H1 (cell line): ENCODE measurements at regions not wholly inside any gene's neighbourhood (a gene's known extent, or its start where the extent isn't known, plus 50 kb on each side); places are given as distances from the start of the nearest gene placed in this dataset.

Source experiments
- CTCF ChIA-PET: fragments of 300-600 bp; sonication (Branson Sonifier 250); formaldehyde crosslinking; loops from one replicate; lab custom pipeline; 2021; ENCODE audit not compliant: partially characterized antibody; lab: Charles Lee
- POLR2A ChIA-PET: fragments of 300-600 bp; sonication (Branson Sonifier 250); formaldehyde crosslinking; loops from one replicate; lab custom pipeline; 2021; ENCODE audit warnings: inconsistent platforms; ENCODE audit not compliant: partially characterized antibody; lab: Charles Lee
- DNase-seq, 2 experiments: peaks; one replicate each; pipeline versions ENCODE4 v3.0.0 to v3.0.0-alpha.2; 2010 to 2022; ENCODE audit warnings: low spot score in 2 of 2, low read depth in 1 of 2, mixed read lengths in 1 of 2
- FAIRE-seq: peaks from 2 replicates; lab custom pipeline; 2011; peaks lifted over from hg19 to GRCh38; lab: Jason Lieb, UNC
- H2AFZ ChIP-seq: 2 replicates; pipeline ENCODE4 v1.8.1; 2012; ENCODE audit warnings: low read length, inconsistent platforms
- H2AK5ac ChIP-seq: 2 replicates; pipeline ENCODE4 v1.6.1; 2013; ENCODE audit warnings: low read depth, low read length
- H2BK120ac ChIP-seq: replicated peaks from 2 replicates; pipeline ENCODE3; 2013; ENCODE audit warnings: low read depth, low read length, inconsistent platforms
- H2BK12ac ChIP-seq: 2 replicates; pipeline ENCODE4 v1.6.1; 2013; ENCODE audit warnings: low read depth, low read length
- H2BK15ac ChIP-seq: 2 replicates; pipeline ENCODE4 v1.6.1; 2013; ENCODE audit warnings: low read length
- H2BK20ac ChIP-seq: 2 replicates; pipeline ENCODE4 v1.6.1; 2013; ENCODE audit warnings: low read length
- H2BK5ac ChIP-seq: 2 replicates; pipeline ENCODE4 v1.6.1; 2013; ENCODE audit warnings: low read depth, low read length
- H3K14ac ChIP-seq: 2 replicates; pipeline ENCODE4 v1.6.1; 2013; ENCODE audit warnings: inconsistent platforms; ENCODE audit not compliant: insufficient read length
- H3K18ac ChIP-seq: 2 replicates; pipeline ENCODE4 v1.6.1; 2013; ENCODE audit warnings: low read length; ENCODE audit errors: extremely low read depth
- H3K23ac ChIP-seq: 2 replicates; pipeline ENCODE4 v1.6.1; 2013; ENCODE audit warnings: inconsistent platforms; ENCODE audit not compliant: insufficient read length
- H3K23me2 ChIP-seq: 2 replicates; pipeline ENCODE4 v1.6.1; 2013; ENCODE audit warnings: low read depth, low read length
- H3K27ac ChIP-seq: 2 replicates; pipeline ENCODE4 v1.6.1; 2011; ENCODE audit warnings: low read depth, low read length, inconsistent platforms
- H3K27me3 ChIP-seq, 4 experiments: replicated peaks in 1 of 4; 1 replicate in 1 of 4; 2 replicates in 3 of 4; pipeline versions ENCODE4 v1.6.1 to v1.8.1; 2011 to 2013; ENCODE audit warnings: low read length in 3 of 4, mild to moderate bottlenecking in 3 of 4, inconsistent platforms in 2 of 4, mixed read lengths in 2 of 4, moderate library complexity in 1 of 4; ENCODE audit not compliant: control insufficient read depth in 3 of 4, insufficient read depth in 3 of 4; ENCODE audit errors: extremely low read depth in 1 of 4
- H3K36me3 ChIP-seq, 4 experiments: 2 replicates each; pipeline versions ENCODE4 v1.6.1 to v1.8.1; 2011 to 2013; ENCODE audit warnings: mild to moderate bottlenecking in 4 of 4, low read length in 3 of 4, moderate library complexity in 2 of 4, control low read depth in 1 of 4, inconsistent platforms in 1 of 4; ENCODE audit not compliant: insufficient read depth in 4 of 4, control insufficient read depth in 2 of 4
- H3K4ac ChIP-seq: replicated peaks from 2 replicates; pipeline ENCODE3; 2013; ENCODE audit warnings: low read length, low read depth, mixed read lengths, inconsistent platforms; ENCODE audit not compliant: insufficient read length
- H3K4me1 ChIP-seq, 4 experiments: replicated peaks in 1 of 4; 1 replicate in 1 of 4; 2 replicates in 3 of 4; pipeline versions ENCODE4 v1.6.1 to v1.8.1; 2011 to 2013; ENCODE audit warnings: low read length in 3 of 4, inconsistent platforms in 2 of 4, mixed read lengths in 1 of 4; ENCODE audit not compliant: insufficient read depth in 4 of 4, control insufficient read depth in 3 of 4
- H3K4me2 ChIP-seq, 2 experiments: 2 replicates each; pipeline versions ENCODE4 v1.6.1 to v1.8.1; 2011 to 2013; ENCODE audit warnings: low read depth in 2 of 2, low read length in 2 of 2, control low read depth in 1 of 2, inconsistent platforms in 1 of 2, mild to moderate bottlenecking in 1 of 2; ENCODE audit not compliant: insufficient read depth in 1 of 2
- H3K4me3 ChIP-seq, 4 experiments: fragments of 200-600, 300-600 bp in 1 of 4; sonication (generic), shearing (Covaris generic), sonication (Bioruptor Twin) in 1 of 4; 2 replicates each; pipeline versions ENCODE4 v1.5.1 to v1.8.1; 2011 to 2016; ENCODE audit warnings: low read length in 4 of 4, low read depth in 3 of 4, control low read depth in 2 of 4, inconsistent platforms in 2 of 4, mild to moderate bottlenecking in 2 of 4, mixed read lengths in 1 of 4, moderate library complexity in 1 of 4; ENCODE audit not compliant: insufficient read depth in 2 of 4; ENCODE audit errors: extremely low read depth in 1 of 4
- H3K56ac ChIP-seq: replicated peaks from 2 replicates; pipeline ENCODE3; 2013; ENCODE audit warnings: low read depth, mild to moderate bottlenecking, mixed read lengths, low read length, inconsistent platforms; ENCODE audit not compliant: insufficient read length
- H3K79me1 ChIP-seq: 2 replicates; pipeline ENCODE4 v1.6.1; 2013; ENCODE audit warnings: low read depth, low read length, control low read depth
- H3K79me2 ChIP-seq, 2 experiments: 2 replicates each; pipeline versions ENCODE4 v1.6.1 to v1.8.1; 2012 to 2013; ENCODE audit warnings: low read length in 2 of 2, mild to moderate bottlenecking in 2 of 2, inconsistent platforms in 1 of 2; ENCODE audit not compliant: insufficient read depth in 2 of 2, control insufficient read depth in 1 of 2
- H3K9ac ChIP-seq, 4 experiments: replicated peaks in 1 of 4; 1 replicate in 1 of 4; 2 replicates in 3 of 4; pipeline versions ENCODE4 v1.6.1 to v1.8.1; 2011 to 2013; ENCODE audit warnings: low read depth in 3 of 4, low read length in 3 of 4, control low read depth in 2 of 4, mild to moderate bottlenecking in 2 of 4, moderate library complexity in 2 of 4, inconsistent platforms in 1 of 4; ENCODE audit errors: extremely low read depth in 1 of 4
- H3K9me3 ChIP-seq, 2 experiments: 2 replicates each; pipeline versions ENCODE4 v1.6.1 to v1.8.1; 2012 to 2013; ENCODE audit warnings: mild to moderate bottlenecking in 2 of 2, moderate library complexity in 2 of 2, control low read depth in 1 of 2, inconsistent platforms in 1 of 2, low read depth in 1 of 2, low read length in 1 of 2, mixed read lengths in 1 of 2; ENCODE audit not compliant: insufficient read depth in 2 of 2
- H4K20me1 ChIP-seq, 2 experiments: replicated peaks in 1 of 2; 2 replicates each; pipeline versions ENCODE3 to v1.8.1; 2011 to 2013; ENCODE audit warnings: inconsistent platforms in 2 of 2, low read length in 2 of 2, mild to moderate bottlenecking in 1 of 2; ENCODE audit not compliant: insufficient read depth in 2 of 2, control insufficient read depth in 1 of 2
- H4K5ac ChIP-seq: 2 replicates; pipeline ENCODE4 v1.6.1; 2013; ENCODE audit warnings: low read length, low read depth, mixed read lengths, inconsistent platforms; ENCODE audit not compliant: insufficient read length
- H4K8ac ChIP-seq: 2 replicates; pipeline ENCODE4 v1.8.0; 2013; ENCODE audit warnings: mild to moderate bottlenecking, moderate library complexity, low read length, inconsistent platforms; ENCODE audit not compliant: insufficient read depth; ENCODE audit errors: extremely low read depth
- H4K91ac ChIP-seq: replicated peaks from 2 replicates; pipeline ENCODE3; 2013; ENCODE audit warnings: low read length, mixed read lengths, inconsistent platforms; ENCODE audit not compliant: insufficient read length
- BCL11A ChIP-seq, 2 experiments: IDR thresholded peaks; one replicate each; pipeline ENCODE4 v1.6.1; 2011; ENCODE audit warnings: low read depth in 2 of 2, low read length in 2 of 2, mild to moderate bottlenecking in 2 of 2
- BRCA1 ChIP-seq: IDR thresholded peaks from 2 replicates; pipeline ENCODE4 v1.6.1; 2012; ENCODE audit warnings: low read depth, low read length, improper control_type of control experiment
- CHD1 ChIP-seq: IDR thresholded peaks from 2 replicates; pipeline ENCODE4 v1.6.1; 2012; ENCODE audit warnings: low read depth, low read length, improper control_type of control experiment
- CHD2 ChIP-seq: IDR thresholded peaks from 2 replicates; pipeline ENCODE4 v1.6.1; 2012; ENCODE audit warnings: low read length, improper control_type of control experiment
- FOSL1 ChIP-seq: IDR thresholded peaks from 2 replicates; pipeline ENCODE4 v1.6.1; 2011; ENCODE audit warnings: mild to moderate bottlenecking, low read depth, low read length, moderate library complexity; ENCODE audit not compliant: insufficient read depth
- GTF2F1 ChIP-seq: IDR thresholded peaks from 2 replicates; pipeline ENCODE4 v1.6.1; 2012; ENCODE audit warnings: low read depth, low read length, improper control_type of control experiment, borderline replicate concordance
- HDAC2 ChIP-seq, 2 experiments: fragments of 300-600 bp in 1 of 2; sonication (generic) in 1 of 2; IDR thresholded peaks; 2 replicates each; pipeline ENCODE4 v1.6.1; 2011 to 2012; ENCODE audit warnings: low read depth in 2 of 2, low read length in 2 of 2, mild to moderate bottlenecking in 2 of 2, moderate library complexity in 2 of 2, borderline replicate concordance in 1 of 2, inconsistent platforms in 1 of 2
- HDAC6 ChIP-seq: IDR thresholded peaks from one replicate; pipeline ENCODE4 v1.7.1; 2012; ENCODE audit warnings: low read depth, mild to moderate bottlenecking, inconsistent platforms, low read length, moderate library complexity
- NANOG ChIP-seq: IDR thresholded peaks from 2 replicates; pipeline ENCODE4 v1.6.1; 2011; ENCODE audit warnings: low read length, low read depth, mild to moderate bottlenecking, inconsistent platforms; ENCODE audit not compliant: insufficient read depth, poor library complexity, severe bottlenecking
- RAD21 ChIP-seq, 2 experiments: IDR thresholded peaks in 1 of 2; conservative IDR thresholded peaks in 1 of 2; 2 replicates each; pipeline ENCODE4 v1.6.1; 2011; ENCODE audit warnings: low read depth in 2 of 2, low read length in 2 of 2, improper control_type of control experiment in 1 of 2, inconsistent platforms in 1 of 2, mild to moderate bottlenecking in 1 of 2, moderate library complexity in 1 of 2
- SRF ChIP-seq: IDR thresholded peaks from 2 replicates; pipeline ENCODE4 v1.6.1; 2011; ENCODE audit warnings: mild to moderate bottlenecking, low read depth, low read length, moderate library complexity
- TAF7 ChIP-seq: optimal IDR thresholded peaks from 2 replicates; pipeline ENCODE3; 2011; ENCODE audit warnings: low read depth, mild to moderate bottlenecking, inconsistent platforms, low read length, moderate library complexity, borderline replicate concordance
- TF ChIP-seq, protein P1 (sequence below): IDR thresholded peaks from 2 replicates; pipeline ENCODE4 v1.6.1; 2012; ENCODE audit warnings: inconsistent platforms
- TF ChIP-seq, protein P2 (sequence below): IDR thresholded peaks from 2 replicates; pipeline ENCODE4 v1.6.1; 2011; ENCODE audit warnings: low read length, improper control_type of control experiment

DNA sequence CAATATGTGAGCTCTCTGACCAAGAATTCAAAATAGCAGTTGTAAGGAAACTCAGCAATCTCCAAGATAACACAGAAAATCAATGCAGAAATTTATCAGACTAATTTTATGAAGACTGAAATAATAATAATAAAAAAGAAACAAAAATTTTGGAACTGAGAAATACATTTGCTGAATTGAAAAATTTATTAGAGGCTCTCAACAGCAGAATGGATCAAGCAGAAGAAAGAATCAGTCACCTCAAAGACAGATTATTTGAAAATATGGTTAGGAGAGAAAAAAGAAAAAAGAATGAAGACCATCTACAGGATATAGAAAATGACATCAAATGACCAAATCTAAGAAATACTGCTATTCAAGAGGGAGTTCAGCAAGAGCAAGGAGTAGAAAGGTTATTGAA is 75.6 kb downstream of the RFC3 start:
- no peak overlapping the region for H3K27ac ChIP-seq
- no peaks in the 10 kb centered on the region for H4K20me1 ChIP-seq
- no peak overlapping the region for H3K56ac ChIP-seq
- no peak overlapping the region for H3K9ac ChIP-seq
- no peak overlapping the region for H2BK5ac ChIP-seq
- no peaks in the 10 kb centered on the region for H3K79me2 ChIP-seq
- 0 out of 7 replicates have a peak, but pooled peaks cover 0 to 2% (median 0%) of the 10 kb centered on the region in 4 experiments for H3K4me1 ChIP-seq
- H3K18ac ChIP-seq = no peak overlapping the region
- H2BK20ac ChIP-seq = no peak overlapping the region
- no peak overlapping the region for H4K8ac ChIP-seq
- FAIRE-seq = no peak
- H3K23ac ChIP-seq = no peak overlapping the region
- no peaks in the 10 kb centered on the region for H3K27me3 ChIP-seq
- H2BK12ac ChIP-seq = no peak overlapping the region
- no peak overlapping the region for H3K4me3 ChIP-seq
- no peak overlapping the region for H2AK5ac ChIP-seq
- H3K36me3 ChIP-seq = peaks cover 0 to 4% (median 0%) of the 10 kb centered on the region in 4 experiments; a peak in 1 of 8 replicates
- H2BK15ac ChIP-seq = no peak overlapping the region
- H3K79me1 ChIP-seq = no peaks in the 10 kb centered on the region
- H3K14ac ChIP-seq = no peak overlapping the region
- H2AFZ ChIP-seq = no peak overlapping the region
- H4K5ac ChIP-seq = no peak overlapping the region
- DNase-seq = no peak
- no peak overlapping the region for H3K4ac ChIP-seq
- H4K91ac ChIP-seq = no peak overlapping the region
- no peak overlapping the region for H3K4me2 ChIP-seq
- no peak overlapping the region for H2BK120ac ChIP-seq
- ChIA-PET CTCF (no interaction called here), POLR2A (no interaction called here)
- peaks cover 0 to 8% of the 10 kb centered on the region in 2 experiments; a peak in 1 of 4 replicates for H3K9me3 ChIP-seq
- no peaks in the 10 kb centered on the region for H3K23me2 ChIP-seq
- no peak for TF ChIP-seq SRF
- no peak for TF ChIP-seq FOSL1
- TF ChIP-seq, protein P1, sequence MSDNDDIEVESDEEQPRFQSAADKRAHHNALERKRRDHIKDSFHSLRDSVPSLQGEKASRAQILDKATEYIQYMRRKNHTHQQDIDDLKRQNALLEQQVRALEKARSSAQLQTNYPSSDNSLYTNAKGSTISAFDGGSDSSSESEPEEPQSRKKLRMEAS = no peak
- no peak for TF ChIP-seq CHD1
- no peak for TF ChIP-seq GTF2F1
- no peak for TF ChIP-seq BCL11A (IDR thresholded peaks at IDR 0.05; ENCODE audit: low read depth in 2 of 2, low read length in 2 of 2)
- no peak for TF ChIP-seq NANOG
- TF ChIP-seq HDAC2 (IDR thresholded peaks at IDR 0.05; ENCODE audit: borderline replicate concordance in 1 of 2, low read depth in 2 of 2, low read length in 2 of 2) = no peak
- TF ChIP-seq CHD2 = no peak
- TF ChIP-seq HDAC6 = no peak
- TF ChIP-seq RAD21 (IDR thresholded peaks at IDR 0.05 in 1 of 2, conservative IDR thresholded peaks at IDR 0.05 in 1 of 2; ENCODE audit: low read depth in 2 of 2, low read length in 2 of 2) = no peak
- no peak for TF ChIP-seq BRCA1
- TF ChIP-seq, protein P2, sequence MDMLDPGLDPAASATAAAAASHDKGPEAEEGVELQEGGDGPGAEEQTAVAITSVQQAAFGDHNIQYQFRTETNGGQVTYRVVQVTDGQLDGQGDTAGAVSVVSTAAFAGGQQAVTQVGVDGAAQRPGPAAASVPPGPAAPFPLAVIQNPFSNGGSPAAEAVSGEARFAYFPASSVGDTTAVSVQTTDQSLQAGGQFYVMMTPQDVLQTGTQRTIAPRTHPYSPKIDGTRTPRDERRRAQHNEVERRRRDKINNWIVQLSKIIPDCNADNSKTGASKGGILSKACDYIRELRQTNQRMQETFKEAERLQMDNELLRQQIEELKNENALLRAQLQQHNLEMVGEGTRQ = no peak
- TF ChIP-seq TAF7 = no peak
